ENCODE measurements at regions not wholly inside any gene's neighbourhood (a gene's known extent, or its start where the extent isn't known, plus 50 kb on each side); places are given as distances from the start of the nearest gene placed in this dataset.

GRCh38 chr4:29708473-29708872, 1011.7 kb upstream of the PCDH7 start:
- TF ChIP-seq CTCF (IDR thresholded peaks at IDR 0.05; ENCODE audit: extremely low read depth, low read depth, low read length) = no peak
- Histone ChIP-seq H4K20me1 (ENCODE audit: insufficient read depth, low read length) (no peaks in the 10 kb centered on the region), H3K4me2 (ENCODE audit: insufficient read depth, low read length) (no peak overlapping the region), H3K27me3 (ENCODE audit: insufficient read depth, low read length) (no peaks in the 10 kb centered on the region), H2AFZ (ENCODE audit: low read length) (no peak overlapping the region), H3K27ac (ENCODE audit: low read depth, low read length) (no peak overlapping the region), H3K4me1 (ENCODE audit: insufficient read depth, low read length) (no peaks in the 10 kb centered on the region), H3K4me3 (ENCODE audit: insufficient read depth, low read length) (no peak overlapping the region), H3K9me3 (ENCODE audit: low read depth, low read length) (no peaks in the 10 kb centered on the region), H3K36me3 (ENCODE audit: insufficient read depth, low read length) (no peaks in the 10 kb centered on the region), H3K79me2 (ENCODE audit: insufficient read depth, low read length) (no peaks in the 10 kb centered on the region)
- DNase-seq (ENCODE audit: insufficient read length, low spot score, missing footprints) = no peak

DNA sequence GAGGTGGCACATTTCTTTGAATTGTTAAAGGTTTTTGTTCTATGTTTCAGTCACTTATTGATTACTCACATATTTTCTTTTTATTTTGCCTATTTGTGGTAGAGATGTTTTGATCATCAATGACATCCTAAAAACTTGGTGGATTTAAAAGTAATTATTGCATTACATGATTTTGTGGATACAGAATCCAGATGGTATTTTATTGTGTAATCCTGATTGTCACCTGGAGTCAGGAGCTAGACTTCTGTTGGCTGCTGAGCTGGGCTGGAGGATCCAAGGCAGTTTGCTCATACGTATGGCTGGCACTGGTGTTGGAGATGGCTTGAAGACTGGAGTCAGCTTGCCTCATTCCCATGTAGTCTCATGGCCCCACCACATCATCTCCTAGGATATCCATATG, 1009.6 kb upstream of the PCDH7 start:
- Histone ChIP-seq H4K20me1 (ENCODE audit: insufficient read depth, low read length) (no peaks in the 10 kb centered on the region), H3K4me3 (ENCODE audit: insufficient read depth, low read length) (no peak overlapping the region), H3K4me2 (ENCODE audit: insufficient read depth, low read length) (no peak overlapping the region), H3K36me3 (ENCODE audit: insufficient read depth, low read length) (no peaks in the 10 kb centered on the region), H2AFZ (ENCODE audit: low read length) (no peak overlapping the region), H3K27me3 (ENCODE audit: insufficient read depth, low read length) (no peaks in the 10 kb centered on the region), H3K9me3 (ENCODE audit: low read depth, low read length) (no peaks in the 10 kb centered on the region), H3K4me1 (ENCODE audit: insufficient read depth, low read length) (no peaks in the 10 kb centered on the region), H3K79me2 (ENCODE audit: insufficient read depth, low read length) (no peaks in the 10 kb centered on the region), H3K27ac (ENCODE audit: low read depth, low read length) (no peak overlapping the region)
- no peak for DNase-seq (ENCODE audit: insufficient read length, low spot score, missing footprints)
- TF ChIP-seq CTCF (IDR thresholded peaks at IDR 0.05; ENCODE audit: extremely low read depth, low read depth, low read length) = no peak

GRCh38 chr4:29711226-29711625, 1008.9 kb upstream of the PCDH7 start:
- Histone ChIP-seq H3K4me2 (ENCODE audit: insufficient read depth, low read length) (no peak overlapping the region), H3K27ac (ENCODE audit: low read depth, low read length) (no peak overlapping the region), H2AFZ (ENCODE audit: low read length) (no peak overlapping the region), H3K79me2 (ENCODE audit: insufficient read depth, low read length) (no peaks in the 10 kb centered on the region), H3K4me1 (ENCODE audit: insufficient read depth, low read length) (no peaks in the 10 kb centered on the region), H3K9me3 (ENCODE audit: low read depth, low read length) (no peaks in the 10 kb centered on the region), H3K4me3 (ENCODE audit: insufficient read depth, low read length) (no peak overlapping the region), H4K20me1 (ENCODE audit: insufficient read depth, low read length) (no peaks in the 10 kb centered on the region), H3K36me3 (ENCODE audit: insufficient read depth, low read length) (no peaks in the 10 kb centered on the region), H3K27me3 (ENCODE audit: insufficient read depth, low read length) (no peaks in the 10 kb centered on the region)
- no peak for TF ChIP-seq CTCF (IDR thresholded peaks at IDR 0.05; ENCODE audit: extremely low read depth, low read depth, low read length)
- no peak for DNase-seq (ENCODE audit: insufficient read length, low spot score, missing footprints)

DNA sequence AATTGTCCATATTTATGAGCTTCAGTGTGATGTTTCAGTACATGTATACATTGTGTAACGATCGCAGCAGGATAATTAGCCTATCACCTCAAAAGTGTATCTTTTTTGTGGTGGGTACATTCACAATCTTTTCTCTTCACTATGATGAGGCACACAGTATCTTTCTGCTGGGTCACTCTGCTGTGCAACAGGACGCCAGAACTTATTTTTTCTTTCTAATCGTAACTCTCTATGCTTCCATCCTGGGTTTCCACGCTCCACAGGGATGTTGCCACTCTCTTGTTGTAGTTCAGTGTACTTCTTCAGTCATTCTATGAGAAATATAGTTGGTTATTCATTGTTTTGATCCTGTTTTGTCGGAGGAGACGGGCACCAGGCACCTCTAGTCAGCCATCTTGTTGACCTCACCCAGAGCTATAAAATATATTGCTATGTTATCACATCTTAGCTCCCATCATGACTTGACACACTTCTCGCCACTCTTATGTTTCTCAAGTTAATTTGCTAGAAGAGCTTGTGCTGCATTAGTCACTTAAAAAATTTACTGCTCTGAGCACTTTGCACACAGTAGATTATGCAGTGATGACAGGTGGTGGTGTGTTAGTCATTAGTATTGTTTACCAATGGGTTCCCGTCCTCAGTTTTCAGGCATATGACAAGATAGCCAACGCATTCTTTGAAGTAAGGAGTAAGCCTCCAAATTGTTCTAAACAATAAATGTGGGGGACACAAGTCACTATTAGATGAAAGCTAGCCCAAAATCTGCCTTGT, 1002.7 kb upstream of the PCDH7 start:
- TF ChIP-seq CTCF (IDR thresholded peaks at IDR 0.05; ENCODE audit: extremely low read depth, low read depth, low read length) = no peak
- H3K4me1 ChIP-seq (ENCODE audit: insufficient read depth, low read length) = no peaks in the 10 kb centered on the region
- no peaks in the 10 kb centered on the region for H3K27me3 ChIP-seq (ENCODE audit: insufficient read depth, low read length)
- no peaks in the 10 kb centered on the region for H3K36me3 ChIP-seq (ENCODE audit: insufficient read depth, low read length)
- no peak overlapping the region for H3K27ac ChIP-seq (ENCODE audit: low read depth, low read length)
- no peak overlapping the region for H2AFZ ChIP-seq (ENCODE audit: low read length)
- no peak for DNase-seq (ENCODE audit: insufficient read length, low spot score, missing footprints)
- no peaks in the 10 kb centered on the region for H4K20me1 ChIP-seq (ENCODE audit: insufficient read depth, low read length)
- no peak overlapping the region for H3K4me3 ChIP-seq (ENCODE audit: insufficient read depth, low read length)
- no peaks in the 10 kb centered on the region for H3K79me2 ChIP-seq (ENCODE audit: insufficient read depth, low read length)
- no peaks in the 10 kb centered on the region for H3K9me3 ChIP-seq (ENCODE audit: low read depth, low read length)
- no peak overlapping the region for H3K4me2 ChIP-seq (ENCODE audit: insufficient read depth, low read length)
